ENCODE measurements at regions not wholly inside any gene's neighbourhood (a gene's known extent, or its start where the extent isn't known, plus 50 kb on each side); places are given as distances from the start of the nearest gene placed in this dataset.

DNA sequence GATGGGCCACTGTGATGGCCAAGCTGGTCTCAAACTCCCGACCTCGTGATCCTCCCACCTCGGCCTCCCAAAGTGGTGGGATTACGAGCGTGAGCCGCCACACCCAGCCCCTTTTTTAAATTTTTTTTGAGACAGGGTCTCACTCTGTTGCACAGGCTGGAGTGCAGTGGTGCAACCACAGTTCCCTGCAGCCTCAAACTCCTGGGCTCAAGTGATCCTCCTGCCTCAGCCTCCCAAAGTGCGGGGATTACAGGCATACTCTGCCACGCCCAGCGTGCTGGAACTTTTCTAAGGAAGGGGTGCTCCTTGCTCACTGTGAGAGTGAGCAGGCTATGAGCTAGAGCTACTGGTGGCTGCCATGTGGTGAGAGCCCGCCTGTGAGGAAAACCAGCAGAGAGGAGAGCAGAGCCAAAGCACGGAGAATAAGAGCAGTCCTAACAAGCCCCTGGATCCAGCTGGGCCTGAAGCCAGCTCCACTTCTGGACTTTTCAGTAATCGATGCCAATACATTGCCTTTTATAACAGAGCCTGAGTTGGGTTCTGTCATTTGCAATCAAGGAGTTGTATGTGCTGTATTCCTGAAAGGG lies 75.5 kb upstream of the UNC5A start:
- no peak for DNase-seq

DNA sequence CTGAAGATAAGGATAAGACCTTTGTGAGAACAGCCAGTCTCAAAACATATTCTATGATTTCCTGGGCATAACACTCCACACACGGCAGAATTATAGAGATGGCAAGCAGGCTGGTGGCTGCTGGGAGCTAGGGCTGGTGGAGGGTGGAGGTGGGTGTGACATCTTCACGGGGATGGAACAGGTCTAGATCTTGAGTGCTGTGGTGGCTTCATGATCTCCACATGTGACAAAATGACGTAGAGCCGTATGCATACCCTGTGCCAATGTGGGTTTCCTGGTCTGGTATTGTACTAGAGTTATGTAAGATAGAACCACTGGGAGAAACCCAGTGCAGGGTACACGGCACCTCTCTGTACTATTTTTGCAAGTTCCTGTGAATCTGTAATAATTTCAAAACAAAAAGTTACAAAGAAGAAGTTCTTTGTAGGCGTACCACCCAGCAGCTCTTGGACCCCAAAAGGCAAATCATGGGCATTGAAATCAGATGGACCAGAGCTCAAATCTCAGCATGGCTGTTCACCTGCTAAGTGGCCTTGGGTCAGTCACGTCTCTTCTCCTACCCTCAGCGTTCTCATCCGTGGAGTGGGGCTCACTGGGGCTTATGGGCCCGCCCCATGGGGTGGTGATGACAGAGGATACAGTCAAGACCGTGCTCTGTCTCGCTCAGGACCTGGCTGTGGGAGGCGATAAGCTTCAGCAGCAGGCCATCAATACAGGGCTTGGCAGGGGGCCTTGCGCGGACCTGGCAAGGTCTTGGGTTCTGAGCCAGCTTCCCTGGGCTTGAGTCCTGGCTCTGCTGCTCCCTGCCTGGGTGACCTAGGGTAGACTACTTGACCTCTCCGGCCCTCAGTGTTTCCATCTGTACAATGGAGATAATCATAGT lies 74.7 kb upstream of the UNC5A start:
- no peak for DNase-seq

DNA sequence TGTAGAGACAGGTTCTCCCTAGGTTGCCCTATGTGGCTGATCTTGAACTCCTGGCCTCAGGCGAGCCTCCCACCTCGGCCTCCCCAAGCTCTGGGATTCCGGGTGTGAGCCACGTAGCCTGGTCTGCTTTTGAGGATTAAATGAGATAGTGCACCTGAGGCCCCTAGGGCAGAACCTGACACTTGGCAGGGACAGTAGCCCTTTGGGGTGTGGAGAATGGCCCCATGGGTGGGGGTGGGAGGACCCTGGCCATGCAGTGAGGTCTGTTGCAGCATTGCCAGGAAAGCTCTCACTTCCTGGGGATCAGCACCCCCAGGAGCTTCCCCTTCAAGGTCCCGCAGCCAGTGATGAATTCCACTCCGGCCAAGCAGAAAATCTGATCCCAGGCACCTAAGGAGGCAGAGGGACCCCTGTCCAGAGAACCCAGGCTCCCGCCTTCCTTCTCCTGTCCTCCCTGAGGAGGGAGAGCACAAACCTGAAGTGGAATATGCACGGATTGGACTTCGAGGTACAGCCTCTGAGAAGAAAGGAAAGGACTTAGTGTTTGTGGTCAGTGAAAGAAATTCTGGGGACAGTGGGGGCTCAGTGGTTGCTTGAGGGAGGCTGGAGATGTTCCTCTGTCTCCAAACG lies 73.9 kb upstream of the UNC5A start:
- DNase-seq, result no peak

DNA sequence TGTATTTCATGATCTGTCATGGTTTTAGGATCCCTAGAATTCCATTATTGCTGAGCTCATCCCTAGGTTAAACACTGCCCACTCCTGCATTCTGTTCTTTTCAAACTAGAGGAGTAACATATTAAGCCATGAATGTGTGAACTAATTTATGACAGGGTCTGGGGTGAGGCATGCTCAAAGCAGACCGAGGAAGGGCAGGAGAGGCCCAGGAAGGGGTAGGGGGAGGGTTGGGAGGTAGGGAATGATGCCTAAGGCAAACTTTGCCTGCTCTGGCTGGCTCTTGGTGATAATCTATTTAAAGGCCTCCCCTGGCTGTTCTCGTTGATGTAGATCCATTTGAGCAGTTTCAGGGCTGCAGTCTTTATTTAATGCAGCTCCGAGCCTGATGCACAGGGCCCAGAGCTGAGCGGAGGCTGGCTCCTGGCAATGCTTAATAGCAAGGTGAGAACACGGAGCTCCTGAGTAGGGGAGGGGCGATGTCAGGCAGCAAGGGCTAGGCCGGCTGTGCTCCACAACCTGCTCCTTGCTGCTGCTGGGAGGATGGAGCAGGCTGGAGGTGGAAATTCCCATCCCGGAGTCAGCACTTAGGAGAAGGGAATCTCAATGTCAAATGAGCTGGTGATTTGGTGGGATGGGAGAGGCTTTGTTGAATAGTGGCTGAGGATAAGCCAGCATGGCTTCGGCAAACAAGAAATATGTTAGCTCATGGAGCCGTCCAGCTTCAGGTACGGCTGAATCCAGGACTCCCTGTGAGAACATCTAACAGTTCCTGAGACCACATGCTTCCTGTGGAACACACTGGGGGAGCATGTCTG lies 73.2 kb upstream of the UNC5A start:
- DNase-seq, result no peak

DNA sequence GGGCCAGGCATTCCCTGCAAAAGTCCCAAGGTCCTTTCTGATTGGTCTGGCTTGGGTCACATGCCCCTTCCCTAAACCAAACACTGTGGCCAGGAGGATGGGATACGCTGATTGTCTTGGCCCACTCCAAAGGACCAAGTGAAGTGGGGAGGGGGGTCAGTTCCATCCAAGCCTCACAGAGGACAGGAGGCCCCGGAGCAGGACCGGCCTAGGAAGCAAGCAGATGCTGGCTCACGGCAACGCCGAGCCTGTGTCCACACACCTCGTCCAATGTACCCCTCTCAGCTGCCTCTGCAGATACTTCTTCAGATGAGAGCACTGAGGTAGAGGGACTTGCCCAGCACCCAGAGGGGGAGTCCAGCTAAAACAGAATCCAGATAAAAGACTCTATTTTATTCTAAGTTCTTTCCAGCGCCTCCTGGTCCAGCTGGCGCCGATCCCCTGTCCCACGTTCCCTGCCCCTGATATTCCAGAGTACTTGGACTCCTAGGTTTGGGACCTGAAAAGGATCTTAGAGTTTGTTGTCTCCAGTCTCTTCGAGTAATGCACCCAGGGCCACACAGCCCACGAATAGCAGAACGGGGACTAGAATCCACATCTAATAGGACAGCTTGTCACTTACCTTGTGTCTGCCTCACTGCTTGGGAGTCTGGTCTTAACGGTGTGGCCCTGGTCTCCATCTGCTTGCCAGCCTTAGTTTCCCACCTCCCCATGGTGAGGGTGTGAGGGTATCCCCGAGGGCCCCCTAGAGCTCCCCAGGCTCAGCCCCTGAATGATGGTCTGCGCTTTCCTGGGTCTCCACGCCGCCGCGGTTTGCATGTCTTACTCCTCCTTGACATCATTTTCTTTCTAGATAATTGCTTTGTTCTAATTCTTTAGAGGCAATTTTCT lies 72.4 kb upstream of the UNC5A start:
- DNase-seq, result no peak

DNA sequence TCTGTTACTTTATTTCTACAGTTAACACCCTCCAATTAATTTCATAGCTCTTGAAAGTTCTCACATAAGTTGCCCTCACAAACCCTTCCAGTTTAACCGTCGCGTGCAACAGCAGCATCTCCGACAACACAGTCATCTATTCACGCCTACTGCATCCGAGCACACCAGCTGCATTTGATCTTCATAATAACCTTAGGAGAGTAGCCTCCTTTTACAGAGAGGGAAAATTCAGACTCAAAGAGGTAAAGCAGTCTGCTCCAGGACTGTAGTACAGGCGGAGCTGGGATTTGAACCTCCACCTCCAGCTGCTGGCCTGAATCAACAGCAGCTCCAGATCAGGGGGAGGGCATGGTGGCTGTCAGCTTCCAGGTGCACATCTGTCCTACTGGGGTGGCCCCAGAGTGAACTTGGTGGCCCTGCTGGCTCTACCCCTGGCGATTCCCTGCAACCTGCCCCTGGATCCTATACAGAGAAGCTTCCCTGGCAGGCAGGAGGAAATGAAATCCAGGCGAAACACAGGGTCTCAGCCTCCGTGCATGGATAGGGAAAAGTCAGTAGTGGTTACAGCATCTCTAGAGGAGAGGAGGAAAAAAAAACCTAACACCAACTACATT lies 71.6 kb upstream of the UNC5A start:
- DNase-seq, result no peak

DNA sequence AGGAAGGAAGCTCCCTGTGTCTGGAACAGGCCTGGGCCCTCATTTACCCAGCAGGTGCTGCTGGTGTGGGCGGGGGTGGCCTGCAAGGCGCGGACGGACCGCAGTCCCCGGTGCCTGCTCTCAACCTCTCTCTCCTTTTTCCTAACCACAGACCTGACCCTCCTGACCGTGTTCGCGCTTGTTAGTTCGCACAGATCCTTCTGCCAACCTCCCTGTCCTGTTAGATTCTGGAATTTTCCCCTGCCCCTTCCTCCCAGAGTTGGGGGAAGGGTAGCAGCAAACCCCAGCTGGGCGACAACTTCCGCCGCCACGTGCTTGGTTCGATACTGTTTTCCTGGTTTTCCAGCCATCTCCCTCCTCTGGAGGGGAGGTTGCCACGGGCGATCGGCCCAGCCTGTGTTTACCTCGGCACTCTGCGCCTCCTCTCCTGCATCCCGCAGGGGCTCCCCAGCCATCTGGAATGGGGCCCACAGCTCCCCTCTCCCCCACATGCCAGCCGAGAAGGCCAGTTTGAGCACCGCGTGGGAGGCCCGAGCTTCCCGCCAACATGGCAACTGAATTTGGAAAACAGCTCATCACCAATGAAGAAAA lies 70.8 kb upstream of the UNC5A start:
- DNase-seq, result no peak

DNA sequence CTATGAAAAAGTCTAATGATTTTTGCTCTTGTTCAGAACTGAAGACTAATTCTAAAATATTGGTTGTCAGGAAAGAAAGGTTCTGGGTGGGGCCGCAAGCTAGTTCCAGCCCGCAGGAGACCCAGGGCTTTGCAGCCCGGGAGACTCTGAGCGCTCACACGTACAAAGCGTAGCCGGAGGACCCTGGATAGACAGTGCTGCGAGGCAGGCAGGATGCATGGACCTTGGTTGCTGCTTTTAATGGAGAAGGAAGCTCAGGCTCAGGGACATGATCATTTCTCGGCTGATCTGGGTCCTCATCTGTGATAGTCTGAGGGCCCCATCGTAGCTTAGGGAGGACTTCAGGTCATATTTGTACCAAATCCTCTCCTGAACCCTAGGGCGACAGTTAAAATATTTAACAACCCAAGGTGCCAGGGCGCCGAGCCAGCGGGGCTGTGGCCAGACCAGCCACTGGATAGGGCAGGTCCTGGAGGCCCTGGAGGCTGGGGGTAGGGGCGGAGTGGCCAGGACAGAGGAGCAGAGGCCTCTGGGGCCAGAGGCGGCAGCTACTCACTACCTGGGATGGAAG lies 70.1 kb upstream of the UNC5A start:
- no peak for DNase-seq

DNA sequence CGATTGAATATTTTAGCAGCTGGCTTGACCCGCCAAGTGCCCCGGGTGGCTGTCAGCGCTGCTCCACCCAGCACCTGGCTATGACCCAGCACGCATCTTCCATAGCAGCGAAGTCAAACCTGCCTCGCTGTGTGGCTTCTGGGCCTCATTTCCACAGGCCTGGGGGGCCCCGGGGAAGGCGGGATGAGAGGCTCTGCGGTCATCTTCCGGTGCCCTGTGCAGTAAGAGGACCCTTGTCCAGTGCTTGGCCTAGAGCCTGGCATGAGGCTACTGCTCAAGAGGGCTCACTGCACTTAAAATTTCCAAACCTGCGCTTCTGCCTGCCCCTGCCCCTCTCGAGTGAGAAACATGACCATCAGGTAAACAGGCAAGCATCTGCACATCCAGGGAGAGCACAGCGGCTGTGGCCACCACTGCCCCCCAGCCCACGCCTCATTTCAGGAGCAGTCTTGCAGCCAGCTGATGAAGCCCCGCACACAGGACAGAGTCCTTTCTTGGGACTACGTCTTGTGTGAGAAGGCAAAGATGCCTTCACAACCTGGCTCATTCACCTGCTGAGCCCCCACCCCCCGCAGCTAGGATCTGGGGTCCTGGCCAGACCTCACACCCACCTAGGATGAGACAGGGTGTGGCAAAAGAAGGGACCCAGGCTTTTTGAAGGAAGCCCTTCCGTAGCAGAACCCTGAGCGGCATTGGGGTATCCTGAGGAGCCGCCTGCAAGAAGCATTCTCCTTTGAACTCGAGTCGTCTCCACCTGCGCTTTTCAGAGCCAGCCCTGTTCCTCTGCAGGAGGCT lies 69.5 kb upstream of the UNC5A start:
- DNase-seq, result no peak

DNA sequence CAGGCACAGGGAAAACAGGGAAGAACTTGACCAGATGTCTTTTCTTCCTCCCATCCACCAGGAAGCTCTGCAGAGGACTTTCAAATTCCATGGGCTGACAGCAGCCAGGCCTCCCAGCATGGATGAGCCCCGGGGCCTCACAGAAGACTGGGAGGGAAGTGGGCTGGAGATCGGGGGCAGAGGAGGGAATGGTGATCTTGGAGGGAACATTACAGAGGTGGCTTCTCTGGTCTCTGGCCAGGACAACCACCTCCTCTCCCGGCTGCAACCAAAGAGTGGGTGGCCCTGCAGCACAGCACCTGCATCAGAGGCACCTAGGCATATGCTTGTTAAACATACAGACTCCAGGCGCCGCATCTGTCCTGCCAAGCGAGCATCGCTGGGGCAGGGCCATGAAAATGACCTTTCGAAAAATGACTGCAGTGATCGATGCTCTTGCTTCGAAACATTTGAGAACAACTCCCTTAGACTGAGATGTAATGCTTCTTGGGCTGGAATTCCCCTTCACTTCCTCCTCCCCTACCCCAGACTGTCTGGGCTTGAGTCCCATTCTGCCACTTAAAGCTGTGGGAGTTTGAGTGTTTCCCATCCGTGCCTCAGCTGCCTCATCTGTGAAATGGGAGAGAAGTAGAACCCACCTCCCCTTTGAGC lies 68.7 kb upstream of the UNC5A start:
- DNase-seq, result no peak

DNA sequence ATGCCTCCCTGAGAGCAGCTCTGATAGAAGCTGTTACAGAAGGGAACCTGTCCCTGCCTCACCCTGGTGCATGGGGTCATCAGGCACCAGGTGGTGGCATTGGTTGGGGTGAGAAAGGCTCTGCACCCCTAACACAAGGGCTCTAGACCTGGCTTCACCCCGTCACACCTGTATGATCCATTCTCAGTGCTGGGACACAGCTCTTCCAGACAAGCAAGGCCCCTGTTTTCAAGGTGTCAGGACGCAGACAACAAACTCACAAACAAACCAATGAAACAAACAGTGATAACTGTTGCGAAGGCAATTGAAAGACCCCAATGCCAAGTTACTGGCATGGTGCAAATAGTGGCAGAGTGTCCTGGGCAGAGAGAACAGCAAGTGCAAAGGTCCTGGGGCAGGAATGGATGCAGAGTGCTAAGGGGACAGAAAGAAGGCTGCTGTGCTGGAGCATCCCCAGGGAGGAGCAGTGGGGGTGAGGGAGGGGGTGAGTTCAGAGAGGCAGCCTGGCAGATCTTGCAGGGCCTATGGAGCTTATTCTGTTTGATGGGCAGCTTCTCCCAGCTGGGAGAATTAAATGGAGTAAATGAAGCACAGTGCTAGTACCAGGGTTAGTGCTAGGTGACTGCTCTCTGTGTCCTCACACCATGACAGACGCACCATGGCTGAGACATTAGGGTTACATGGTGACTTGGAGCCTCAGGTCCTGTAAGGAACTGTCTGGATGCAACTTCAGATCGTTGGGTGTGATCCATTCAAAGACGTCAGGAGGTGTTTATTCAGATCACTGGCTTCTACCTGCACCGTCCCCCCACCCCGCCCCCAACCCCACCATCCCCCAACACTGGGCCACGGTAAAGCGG lies 67.9 kb upstream of the UNC5A start:
- DNase-seq, result no peak

DNA sequence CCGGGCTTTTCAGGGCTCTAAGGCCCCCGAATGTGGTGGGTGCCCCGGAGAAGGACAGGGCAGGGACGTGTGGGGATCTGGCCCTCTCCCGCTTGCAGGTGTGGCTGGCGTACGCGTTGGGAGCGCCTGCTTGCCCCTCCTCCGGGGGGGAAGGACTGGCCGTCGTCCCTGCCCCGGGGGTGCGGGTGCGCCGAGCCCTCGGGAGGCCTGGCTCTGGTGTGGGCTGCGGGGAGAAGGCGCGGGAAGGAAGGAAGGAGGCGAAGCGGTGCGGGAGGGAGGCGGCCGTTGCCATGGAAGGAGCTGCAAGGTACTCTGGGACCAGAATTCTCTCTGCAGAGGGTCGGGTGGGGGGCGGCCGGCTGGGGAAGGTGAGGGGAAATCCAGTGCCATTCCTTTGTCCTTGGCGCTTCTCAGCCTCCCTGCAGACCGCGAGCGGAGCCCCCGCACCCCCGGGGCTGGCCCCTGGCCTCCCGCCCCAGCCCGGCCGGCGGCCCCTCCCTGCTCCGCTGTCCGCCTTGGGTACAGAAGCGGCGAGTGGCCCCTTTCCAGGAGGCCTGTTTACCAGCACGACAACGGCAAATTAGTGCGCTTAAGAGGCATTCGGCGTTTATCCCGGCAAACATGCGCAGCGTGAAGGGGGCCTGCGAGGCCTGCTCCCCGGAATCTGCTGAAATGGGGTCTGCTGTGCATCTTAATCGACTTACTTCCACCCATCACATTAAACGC lies 67.1 kb upstream of the UNC5A start:
- no peak for DNase-seq

DNA sequence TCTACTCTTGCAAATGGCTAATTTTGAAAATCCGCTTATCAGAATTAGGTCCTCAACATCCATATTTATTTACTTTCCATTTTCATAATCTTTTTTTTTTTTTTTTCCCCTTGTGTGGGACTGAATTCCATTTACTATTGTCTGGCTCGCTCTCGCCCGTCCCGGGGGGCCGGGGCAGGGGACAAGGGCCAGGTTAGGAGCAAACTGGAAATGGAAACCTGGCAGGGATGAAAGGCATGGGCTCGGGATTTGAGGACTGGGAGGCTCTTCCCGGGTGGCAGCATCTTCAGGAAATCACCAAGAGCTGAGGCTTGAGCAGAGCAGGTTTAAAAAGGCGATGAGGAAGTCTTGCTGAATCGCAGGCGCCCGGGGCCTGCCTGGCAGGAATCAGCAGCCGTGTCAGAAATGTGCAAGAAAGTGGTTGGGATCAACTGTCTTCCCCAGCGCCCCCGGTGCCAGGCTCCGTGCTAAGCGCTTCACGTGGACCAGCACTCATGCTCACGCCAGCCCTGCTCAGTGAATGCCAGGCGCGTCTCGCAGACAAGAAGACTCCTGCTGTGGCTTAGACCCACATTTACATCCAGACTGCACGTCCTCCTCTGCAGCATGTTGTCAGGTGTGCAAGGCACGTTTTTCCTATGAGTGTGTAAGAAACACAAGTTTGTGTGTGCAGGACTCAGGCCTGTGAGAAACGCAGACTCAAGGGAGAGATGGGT lies 66.3 kb upstream of the UNC5A start:
- DNase-seq, result no peak

DNA sequence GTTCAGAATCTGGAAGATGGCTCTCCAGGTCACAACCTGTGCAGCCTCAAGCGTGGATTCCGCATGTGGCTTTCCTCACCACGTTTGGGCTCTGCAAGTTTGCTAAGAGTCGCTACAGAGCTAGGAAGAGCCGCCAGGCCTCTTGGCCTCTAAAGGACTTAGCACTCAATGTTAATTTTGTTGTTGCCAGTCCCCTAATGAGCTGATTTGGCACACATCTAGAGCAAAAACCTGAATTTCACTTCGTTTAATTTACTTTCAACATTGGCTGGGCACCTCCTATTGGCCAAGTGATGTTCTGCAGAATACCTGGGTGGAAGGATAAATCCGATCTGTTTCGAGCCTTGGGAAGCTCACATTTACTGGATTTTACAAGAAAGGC lies 65.8 kb upstream of the UNC5A start:
- DNase-seq, result no peak

DNA sequence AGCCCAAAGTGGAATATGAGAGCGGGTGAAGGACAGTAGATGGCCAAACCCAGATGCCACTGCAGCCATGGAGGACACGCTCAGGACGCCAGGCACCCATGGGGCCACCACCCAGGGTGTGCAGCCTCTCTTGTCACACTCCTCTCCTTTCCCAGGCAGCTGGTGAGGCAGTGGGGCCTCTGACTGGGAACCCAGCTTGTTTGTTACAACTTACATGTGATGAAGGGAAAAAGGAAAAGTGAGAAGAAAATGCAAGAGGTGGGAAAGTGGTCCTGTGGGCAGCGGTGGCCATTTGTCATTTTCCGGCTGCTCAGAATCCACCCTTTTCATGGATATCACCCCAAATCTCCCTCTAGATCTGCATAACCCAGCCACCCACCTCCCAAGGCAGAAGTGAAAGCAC lies 62.7 kb upstream of the UNC5A start:
- no peak for DNase-seq

DNA sequence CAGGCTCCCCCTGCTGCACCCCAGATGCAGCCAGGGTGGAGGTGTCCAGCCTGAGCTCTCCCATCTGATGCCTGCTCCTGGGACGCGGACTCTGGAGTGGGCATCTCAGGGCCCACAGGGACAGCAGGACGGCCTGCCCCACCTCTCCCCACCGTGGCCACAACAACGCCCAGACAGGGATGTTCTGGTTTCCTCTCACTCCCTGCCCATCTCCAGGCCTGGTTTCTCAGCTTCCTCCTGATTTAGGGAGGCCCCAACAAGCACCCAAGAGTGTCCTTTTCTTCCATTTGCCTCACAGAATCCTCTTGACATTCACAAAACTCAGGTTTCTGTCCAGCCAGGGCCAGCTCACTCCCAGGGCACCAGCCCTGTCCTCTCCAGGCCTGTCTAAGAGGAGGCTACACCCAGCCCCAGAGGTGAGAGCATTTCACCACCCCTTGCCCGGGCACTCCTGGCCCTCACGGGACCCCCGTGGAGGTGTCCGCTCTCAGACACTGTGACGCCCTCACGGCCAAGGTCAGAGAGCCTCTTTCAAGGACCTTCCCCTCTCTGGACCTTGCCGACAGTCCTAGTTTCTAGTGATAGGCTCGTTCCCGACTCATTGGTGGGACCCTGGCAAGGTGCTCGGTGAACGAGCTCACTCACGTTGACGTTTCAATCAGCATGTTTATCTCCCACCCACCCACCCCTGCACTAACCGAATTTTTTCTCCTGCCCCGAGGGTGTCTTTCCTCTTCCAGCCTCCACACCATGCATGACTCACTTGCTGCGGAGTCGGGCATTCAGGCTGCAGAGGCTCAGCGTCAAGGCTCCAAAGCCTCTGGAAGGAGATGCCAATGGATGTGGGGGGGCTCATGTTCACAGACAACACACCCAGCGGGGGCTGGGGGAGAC lies 62.0 kb upstream of the UNC5A start:
- DNase-seq, result no peak
